ENCODE measurements at regions not wholly inside any gene's neighbourhood (a gene's known extent, or its start where the extent isn't known, plus 50 kb on each side); places are given as distances from the start of the nearest gene placed in this dataset.

DNA sequence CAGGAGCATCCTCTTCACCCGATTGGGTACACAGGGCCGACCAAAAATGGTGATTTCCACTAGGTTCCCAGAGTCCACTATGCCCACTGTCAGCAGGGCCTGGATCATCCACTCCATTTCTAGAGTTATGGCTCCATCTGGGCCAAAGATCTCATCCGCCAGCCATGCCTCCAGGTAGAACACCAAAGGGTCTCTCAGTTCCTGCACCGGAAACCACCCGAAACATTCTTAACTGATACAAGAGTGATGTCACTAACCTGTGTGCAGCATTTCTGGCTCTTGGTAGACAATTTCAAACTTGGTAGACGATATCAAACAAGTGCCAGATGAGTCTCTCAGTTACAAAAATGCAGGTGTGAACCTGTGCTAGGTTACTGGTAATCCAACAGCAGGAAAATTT lies 306.1 kb downstream of the BCOR start (continued):
- no peak for TF ChIP-seq JUN (IDR thresholded peaks at IDR 0.05; ENCODE audit: borderline replicate concordance, low read depth, low read length)
- no peak for TF ChIP-seq JUN (CRISPR knock-in tag; IDR thresholded peaks at IDR 0.05; ENCODE audit: borderline replicate concordance)

- Histone ChIP-seq H3K9me1 (ENCODE audit: control insufficient read depth, insufficient read depth, low read length) (no peaks in the 10 kb centered on the region), H3K9ac (ENCODE audit: insufficient read depth in 1 of 2, low read depth in 2 of 2, low read length in 2 of 2) (no peak overlapping the region), H3K27ac (ENCODE audit: extremely low read depth, low read depth, low read length) (no peak overlapping the region), H3K4me3 (no peak overlapping the region), H3K27me3 (ENCODE audit: control insufficient read depth in 2 of 2, insufficient read depth in 2 of 2, low read length in 2 of 2) (no peaks in the 10 kb centered on the region), H3K4me2 (ENCODE audit: insufficient read depth, low read length) (no peak overlapping the region), H4K20me1 (replicated peaks; ENCODE audit: control insufficient read depth, insufficient read depth, low read length) (no peaks in the 10 kb centered on the region), H3K4me1 (replicated peaks in 1 of 2; ENCODE audit: control insufficient read depth in 2 of 2, insufficient read depth in 2 of 2, low read length in 2 of 2) (no peaks in the 10 kb centered on the region; a peak in 1 of 5 replicates), H3K36me3 (ENCODE audit: control insufficient read depth, insufficient read depth, low read length) (no peaks in the 10 kb centered on the region), H2AFZ (ENCODE audit: low read depth, low read length) (no peak overlapping the region), H3K79me2 (ENCODE audit: control insufficient read depth, insufficient read depth, low read length) (no peaks in the 10 kb centered on the region), H3K9me3 (replicated peaks; ENCODE audit: control insufficient read depth, insufficient read depth, low read depth, low read length) (no peaks in the 10 kb centered on the region)
- ChIA-PET POLR2A (no interaction called here), CTCF (ENCODE audit: low intra/inter-chr PET ratio) (no interaction called here)
- DNase-seq (ENCODE audit: extremely low read depth in 1 of 4, low spot score in 3 of 4), result no peak
- intact Hi-C loops (cut with micrococcal nuclease) (no loop called here), in situ Hi-C loops (cut with MboI) (no loop called here)
- no TSS peak for BruUV-seq (replicated peaks)
- no peak for ATAC-seq
- TF ChIP-seq CTBP1 (IDR thresholded peaks at IDR 0.05; ENCODE audit: borderline replicate concordance), result no peak
- no peak for TF ChIP-seq ASH1L (IDR thresholded peaks at IDR 0.05; ENCODE audit: borderline replicate concordance, low read depth, partially characterized antibody)
- TF ChIP-seq LEF1 (IDR thresholded peaks at IDR 0.05), result no peak
- no peak for TF ChIP-seq POU5F1 (IDR thresholded peaks at IDR 0.05; ENCODE audit: borderline replicate concordance, low read depth, low read length, partially characterized antibody)
- no peak for TF ChIP-seq CBFB (CRISPR knock-in tag; IDR thresholded peaks at IDR 0.05)
- TF ChIP-seq ZFP36 (IDR thresholded peaks at IDR 0.05; ENCODE audit: low read depth, low read length, partially characterized antibody), result no peak
- WGBS (ENCODE audit: insufficient coverage, low coverage, missing lambda C conversion rate), result 7% methylated on average over 6 of the region's 7 CpGs
- no peak for FAIRE-seq
Measured at GRCh38 chrX:39795605-39796004, 302.2 kb downstream of the BCOR start.
